CD14-positive monocyte (primary cell): ENCODE measurements at regions not wholly inside any gene's neighbourhood (a gene's known extent, or its start where the extent isn't known, plus 50 kb on each side); places are given as distances from the start of the nearest gene placed in this dataset.

Experiments used
- DNase-seq, 3 donors: peaks; one replicate each; pipeline ENCODE4 v3.0.0-alpha.2; 2011 to 2022
- H2AFZ ChIP-seq: 2 replicates; pipeline ENCODE4 v1.6.0; 2012; ENCODE audit warnings: mild to moderate bottlenecking, low read depth, low read length, inconsistent platforms; ENCODE audit not compliant: insufficient read depth, poor library complexity, severe bottlenecking
- H3K27ac ChIP-seq, 2 donors: 1 replicate in 1 of 2; 2 replicates in 1 of 2; pipeline ENCODE4 v1.5.1; 2012 to 2013; ENCODE audit warnings: low read length in 2 of 2, control low read depth in 1 of 2, inconsistent platforms in 1 of 2, low read depth in 1 of 2, mild to moderate bottlenecking in 1 of 2
- H3K27me3 ChIP-seq, 2 donors: one replicate each; pipeline versions ENCODE4 v1.6.0 to v1.6.1; 2011 to 2013; ENCODE audit warnings: low read length in 2 of 2; ENCODE audit not compliant: control insufficient read depth in 2 of 2, insufficient read depth in 2 of 2
- H3K36me3 ChIP-seq, 2 donors: replicated peaks in 1 of 2; 1 replicate in 1 of 2; 2 replicates in 1 of 2; pipeline versions ENCODE4 v1.5.1 to v1.6.1; 2012 to 2013; ENCODE audit warnings: low read length in 2 of 2, control low read depth in 1 of 2, inconsistent platforms in 1 of 2, mild to moderate bottlenecking in 1 of 2; ENCODE audit not compliant: insufficient read depth in 2 of 2, control insufficient read depth in 1 of 2
- H3K4me1 ChIP-seq, 2 donors: 1 replicate in 1 of 2; 2 replicates in 1 of 2; pipeline versions ENCODE4 v1.5.1 to v1.6.1; 2012 to 2013; ENCODE audit warnings: low read length in 2 of 2, control low read depth in 1 of 2, inconsistent platforms in 1 of 2, mild to moderate bottlenecking in 1 of 2, moderate library complexity in 1 of 2; ENCODE audit not compliant: insufficient read depth in 2 of 2, control insufficient read depth in 1 of 2
- H3K4me2 ChIP-seq: replicated peaks from 2 replicates; pipeline ENCODE3; 2012; ENCODE audit warnings: low read length, moderate library complexity, mild to moderate bottlenecking; ENCODE audit not compliant: poor library complexity, severe bottlenecking; ENCODE audit errors: extremely low read depth
- H3K4me3 ChIP-seq, 3 experiments: fragments of 200-600 bp in 1 of 3; sonication (generic) in 1 of 3; replicated peaks in 1 of 3; 1 replicate in 2 of 3; 2 replicates in 1 of 3; pipeline ENCODE4 v1.5.1; 2011 to 2013; ENCODE audit warnings: low read length in 3 of 3, mild to moderate bottlenecking in 3 of 3, control low read depth in 2 of 3, low read depth in 2 of 3, inconsistent platforms in 1 of 3, moderate library complexity in 1 of 3
- H3K79me2 ChIP-seq: 2 replicates; pipeline ENCODE4 v1.6.0; 2012; ENCODE audit warnings: mild to moderate bottlenecking, control low read depth, inconsistent platforms, low read length, moderate library complexity; ENCODE audit not compliant: insufficient read depth
- H3K9ac ChIP-seq: 2 replicates; pipeline ENCODE4 v1.6.0; 2017; ENCODE audit warnings: low read length, mild to moderate bottlenecking; ENCODE audit not compliant: insufficient read depth, poor library complexity, severe bottlenecking
- H3K9me3 ChIP-seq, 2 donors: replicated peaks in 1 of 2; 1 replicate in 1 of 2; 2 replicates in 1 of 2; pipeline versions ENCODE4 v1.5.1 to v1.6.1; 2012 to 2013; ENCODE audit warnings: low read length in 2 of 2, control low read depth in 1 of 2; ENCODE audit not compliant: control insufficient read depth in 1 of 2, insufficient read depth in 1 of 2
- H4K20me1 ChIP-seq: 2 replicates; pipeline ENCODE4 v1.6.0; 2012; ENCODE audit warnings: mild to moderate bottlenecking, low read length, control low read depth, moderate library complexity; ENCODE audit not compliant: insufficient read depth
- H3K27ac Mint-ChIP-seq, 7 donors: one replicate each; pipeline ENCODE4 v1.8.0; 2020; ENCODE audit warnings: mild to moderate bottlenecking in 7 of 7, mixed read lengths in 7 of 7, moderate library complexity in 6 of 7, inconsistent platforms in 2 of 7
- H3K27me3 Mint-ChIP-seq, 3 donors: one replicate each; pipeline ENCODE4 v1.8.0; 2021 to 2022; ENCODE audit warnings: low read depth in 3 of 3, mild to moderate bottlenecking in 3 of 3, mixed read lengths in 3 of 3, moderate library complexity in 3 of 3, inconsistent platforms in 1 of 3
- H3K36me3 Mint-ChIP-seq, 2 donors: one replicate each; pipeline ENCODE4 v1.8.0; 2020; ENCODE audit warnings: mixed read lengths in 2 of 2, inconsistent platforms in 1 of 2, mild to moderate bottlenecking in 1 of 2
- H3K4me1 Mint-ChIP-seq: one replicate; pipeline ENCODE4 v1.8.0; 2020; ENCODE audit warnings: mild to moderate bottlenecking, mixed read lengths
- H3K4me3 Mint-ChIP-seq, 2 donors: one replicate each; pipeline ENCODE4 v1.8.0; 2020; ENCODE audit warnings: mild to moderate bottlenecking in 2 of 2, mixed read lengths in 2 of 2, moderate library complexity in 1 of 2
- H3K9me3 Mint-ChIP-seq, 7 donors: one replicate each; pipeline ENCODE4 v1.8.0; 2020 to 2022; ENCODE audit warnings: mixed read lengths in 7 of 7, mild to moderate bottlenecking in 6 of 7, moderate library complexity in 6 of 7, inconsistent platforms in 2 of 7
- WGBS: methylation state at CpG from one replicate; pipeline ENCODE4 v1.1.5; 2013; ENCODE audit warnings: missing lambda C conversion rate; ENCODE audit not compliant: insufficient coverage; 5-methylcytosine and 5-hydroxymethylcytosine counted together
- intact Hi-C, 2 donors: fragments of 100-400 bp; cut with micrococcal nuclease; formaldehyde crosslinking; loops; one replicate each; pipeline versions ENCODE4 v1.15.0 to v1.15.1; 2023
- TF ChIP-seq, protein P1 (sequence below): fragments of 200-600 bp; IDR thresholded peaks from one replicate; pipeline ENCODE4 v1.8.0; 2022; ENCODE audit warnings: antibody characterized with exemption, mild to moderate bottlenecking

DNA sequence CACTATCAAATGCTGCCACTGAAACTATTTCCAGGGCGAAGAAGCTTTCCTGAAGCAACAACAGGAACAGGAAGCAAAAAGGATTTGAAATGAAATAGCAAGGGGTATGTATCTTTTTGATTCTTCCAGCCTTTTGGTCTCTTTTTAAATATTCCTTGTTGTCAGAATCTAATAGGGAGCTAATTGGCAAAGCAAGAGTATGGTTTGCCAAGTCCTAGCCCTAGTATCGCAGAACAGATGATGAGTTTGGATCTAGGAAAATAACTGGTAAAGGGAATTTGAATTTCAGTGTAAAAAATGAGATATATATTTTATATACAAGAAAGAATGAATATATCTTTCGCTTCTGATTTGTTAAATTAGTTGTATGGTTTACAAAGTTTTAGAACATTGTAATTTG lies 252.5 kb downstream of the ANKRD7 start:
- Histone ChIP-seq H3K4me1 (no peaks in the 10 kb centered on the region), H3K4me3 (no peak overlapping the region), H3K27ac (no peak overlapping the region), H3K79me2 (no peaks in the 10 kb centered on the region), H4K20me1 (no peaks in the 10 kb centered on the region), H3K9ac (no peak overlapping the region), H3K4me2 (no peak overlapping the region), H3K27me3 (no peaks in the 10 kb centered on the region), H3K9me3 (peaks cover 7 to 17% of the 10 kb centered on the region in 2 donors), H2AFZ (no peak overlapping the region), H3K36me3 (no peaks in the 10 kb centered on the region)
- peaks cover 0 to 2% (median 2%) of the 10 kb centered on the region in 3 donors for H3K27me3 Mint-ChIP-seq
- intact Hi-C loops = no loop called here
- H3K27ac Mint-ChIP-seq = no peak overlapping the region
- H3K4me3 Mint-ChIP-seq = no peak overlapping the region
- no peak for DNase-seq
- no CpG with 5 or more reads among the region's 3 CpGs for WGBS
- H3K36me3 Mint-ChIP-seq = no peaks in the 10 kb centered on the region
- TF ChIP-seq, protein P1, sequence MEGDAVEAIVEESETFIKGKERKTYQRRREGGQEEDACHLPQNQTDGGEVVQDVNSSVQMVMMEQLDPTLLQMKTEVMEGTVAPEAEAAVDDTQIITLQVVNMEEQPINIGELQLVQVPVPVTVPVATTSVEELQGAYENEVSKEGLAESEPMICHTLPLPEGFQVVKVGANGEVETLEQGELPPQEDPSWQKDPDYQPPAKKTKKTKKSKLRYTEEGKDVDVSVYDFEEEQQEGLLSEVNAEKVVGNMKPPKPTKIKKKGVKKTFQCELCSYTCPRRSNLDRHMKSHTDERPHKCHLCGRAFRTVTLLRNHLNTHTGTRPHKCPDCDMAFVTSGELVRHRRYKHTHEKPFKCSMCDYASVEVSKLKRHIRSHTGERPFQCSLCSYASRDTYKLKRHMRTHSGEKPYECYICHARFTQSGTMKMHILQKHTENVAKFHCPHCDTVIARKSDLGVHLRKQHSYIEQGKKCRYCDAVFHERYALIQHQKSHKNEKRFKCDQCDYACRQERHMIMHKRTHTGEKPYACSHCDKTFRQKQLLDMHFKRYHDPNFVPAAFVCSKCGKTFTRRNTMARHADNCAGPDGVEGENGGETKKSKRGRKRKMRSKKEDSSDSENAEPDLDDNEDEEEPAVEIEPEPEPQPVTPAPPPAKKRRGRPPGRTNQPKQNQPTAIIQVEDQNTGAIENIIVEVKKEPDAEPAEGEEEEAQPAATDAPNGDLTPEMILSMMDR = no peak
- no peaks in the 10 kb centered on the region for H3K4me1 Mint-ChIP-seq
- H3K9me3 Mint-ChIP-seq = peaks cover 0 to 12% (median 7%) of the 10 kb centered on the region in 7 donors

DNA sequence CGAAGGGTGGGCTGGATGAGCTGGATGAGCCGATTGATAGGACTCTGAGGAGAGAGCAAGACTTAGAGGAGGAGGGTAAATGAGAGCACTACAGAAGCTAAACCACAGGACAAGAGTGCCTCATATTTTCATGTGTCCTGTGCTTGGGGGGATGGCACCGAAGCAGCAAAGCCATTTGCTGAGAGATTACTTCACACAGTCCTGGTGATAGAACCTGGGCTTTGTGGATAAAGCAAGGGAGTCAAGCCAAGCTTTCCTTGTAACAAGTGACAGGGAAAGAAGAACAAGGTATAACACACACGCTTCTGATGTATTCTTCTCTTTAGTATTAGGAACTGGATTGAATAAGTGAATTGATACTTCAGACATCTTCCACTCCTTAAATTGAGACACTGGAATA lies 253.7 kb downstream of the ANKRD7 start:
- Histone ChIP-seq H3K36me3 (no peaks in the 10 kb centered on the region), H3K27ac (no peak overlapping the region), H3K4me3 (no peak overlapping the region), H3K9ac (no peak overlapping the region), H3K79me2 (no peaks in the 10 kb centered on the region), H4K20me1 (no peaks in the 10 kb centered on the region), H3K4me2 (no peak overlapping the region), H3K4me1 (no peaks in the 10 kb centered on the region), H2AFZ (no peak overlapping the region), H3K27me3 (no peaks in the 10 kb centered on the region), H3K9me3 (peaks cover 7 to 18% of the 10 kb centered on the region in 2 donors)
- intact Hi-C loops = no loop called here
- no peak overlapping the region for H3K4me3 Mint-ChIP-seq
- H3K27ac Mint-ChIP-seq = no peak overlapping the region
- 83% methylated on average over 2 of the region's 4 CpGs for WGBS
- no peak for DNase-seq
- H3K36me3 Mint-ChIP-seq = no peaks in the 10 kb centered on the region
- TF ChIP-seq, protein P1 = no peak
- no peaks in the 10 kb centered on the region for H3K4me1 Mint-ChIP-seq
- H3K9me3 Mint-ChIP-seq = peaks cover 4 to 15% (median 8%) of the 10 kb centered on the region in 7 donors
- peaks cover 0 to 2% (median 2%) of the 10 kb centered on the region in 3 donors for H3K27me3 Mint-ChIP-seq
